HPDE6-E6E7 (cell line): ENCODE measurements at regions not wholly inside any gene's neighbourhood (a gene's known extent, or its start where the extent isn't known, plus 50 kb on each side); places are given as distances from the start of the nearest gene placed in this dataset.

Experiments used
- DNase-seq: peaks from one replicate; pipeline ENCODE4 v3.0.0; 2011; ENCODE audit warnings: missing footprints; ENCODE audit errors: extremely low spot score

- DNase-seq, result no peak
Measured at GRCh38 chr1:184141361-184141880, 89.9 kb downstream of the TSEN15 start.

GRCh38 chr1:184143449-184143848 lies 91.9 kb downstream of the TSEN15 start:
- no peak for DNase-seq

- no peak for DNase-seq
Measured at GRCh38 chr1:184145083-184145482, 93.6 kb downstream of the TSEN15 start.

- no peak for DNase-seq
Measured at GRCh38 chr1:184146202-184146601, 94.7 kb downstream of the TSEN15 start.

GRCh38 chr1:184150776-184151531 lies 99.4 kb downstream of the TSEN15 start:
- no peak for DNase-seq

GRCh38 chr1:184152434-184152898 lies 100.9 kb downstream of the TSEN15 start:
- no peak for DNase-seq

GRCh38 chr1:184152974-184153373 lies 101.4 kb downstream of the TSEN15 start:
- DNase-seq, result no peak

GRCh38 chr1:184153731-184154130 lies 102.2 kb downstream of the TSEN15 start:
- no peak for DNase-seq

- DNase-seq, result no peak
Measured at GRCh38 chr1:184156521-184157393, 105.2 kb downstream of the TSEN15 start.

- no peak for DNase-seq
Measured at GRCh38 chr1:184157394-184157742, 105.8 kb downstream of the TSEN15 start.

GRCh38 chr1:184158896-184159681 lies 107.6 kb downstream of the TSEN15 start:
- no peak for DNase-seq

GRCh38 chr1:184160236-184160635 lies 108.7 kb downstream of the TSEN15 start:
- no peak for DNase-seq

- DNase-seq, result no peak
Measured at GRCh38 chr1:184161071-184161698, 109.7 kb downstream of the TSEN15 start.

GRCh38 chr1:184162281-184162680 lies 110.8 kb downstream of the TSEN15 start:
- DNase-seq, result no peak

GRCh38 chr1:184163674-184164465 lies 112.3 kb downstream of the TSEN15 start:
- peak; percentile 29 for DNase-seq

- DNase-seq, result no peak
Measured at GRCh38 chr1:184164536-184164935, 113.0 kb downstream of the TSEN15 start.

GRCh38 chr1:184166485-184166884 lies 115.0 kb downstream of the TSEN15 start:
- DNase-seq, result no peak

- DNase-seq, result no peak
Measured at GRCh38 chr1:184167352-184167751, 115.8 kb downstream of the TSEN15 start.

GRCh38 chr1:184170719-184171118 lies 119.2 kb downstream of the TSEN15 start:
- DNase-seq, result no peak

- DNase-seq, result no peak
Measured at GRCh38 chr1:184176058-184176457, 124.5 kb downstream of the TSEN15 start.

GRCh38 chr1:184181044-184181443 lies 129.5 kb downstream of the TSEN15 start:
- DNase-seq, result no peak
